AG08396 (cell line): ENCODE measurements at regions not wholly inside any gene's neighbourhood (a gene's known extent, or its start where the extent isn't known, plus 50 kb on each side); places are given as distances from the start of the nearest gene placed in this dataset.
"Not testable (repeated sequence)": the region's sequence is repeated elsewhere in the genome, so short reads cannot be mapped to it uniquely, and the experiment has no call there.

Source experiments
- DNase-seq: peaks from one replicate; pipeline ENCODE4 v3.0.0; 2012; ENCODE audit warnings: low spot score, mixed read lengths

DNA sequence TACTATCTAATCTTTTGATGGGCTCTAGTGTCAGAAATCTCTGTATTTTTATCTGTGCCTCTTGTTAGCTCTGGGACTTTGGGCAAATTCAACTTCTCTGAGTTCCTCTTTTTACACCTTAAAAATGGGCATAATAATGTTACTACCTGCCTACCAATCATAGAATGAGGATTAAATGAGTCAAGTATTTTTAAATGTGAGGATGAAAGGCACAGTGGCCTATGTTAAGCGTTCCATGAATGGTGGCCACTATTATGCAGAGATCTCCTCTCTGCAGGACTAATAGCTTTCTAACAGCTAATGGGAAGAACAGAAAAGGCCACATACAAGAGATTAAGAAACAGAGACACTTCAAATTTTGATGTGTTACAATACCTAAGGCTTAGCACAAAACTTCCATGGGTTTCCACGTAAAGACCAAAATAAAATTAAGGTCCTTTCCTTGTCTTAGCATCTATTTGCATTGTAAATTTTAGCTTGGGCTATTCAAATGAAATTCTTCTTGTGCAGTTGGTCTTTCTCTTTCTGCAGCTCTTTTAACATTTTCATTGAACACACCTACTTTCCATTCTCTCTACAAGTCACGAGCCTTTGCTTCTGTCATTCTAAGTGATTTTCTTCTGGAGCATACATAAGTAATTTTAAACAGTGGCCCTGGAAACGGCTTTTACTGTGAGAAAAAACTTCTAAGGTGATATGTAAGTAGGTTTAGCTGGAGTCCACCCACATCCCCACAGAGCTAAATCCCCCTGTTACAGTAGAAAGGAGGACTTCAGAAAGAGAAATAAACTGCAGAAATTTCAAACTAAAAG lies 117.9 kb upstream of the MED14 start:
- DNase-seq: no peak

DNA sequence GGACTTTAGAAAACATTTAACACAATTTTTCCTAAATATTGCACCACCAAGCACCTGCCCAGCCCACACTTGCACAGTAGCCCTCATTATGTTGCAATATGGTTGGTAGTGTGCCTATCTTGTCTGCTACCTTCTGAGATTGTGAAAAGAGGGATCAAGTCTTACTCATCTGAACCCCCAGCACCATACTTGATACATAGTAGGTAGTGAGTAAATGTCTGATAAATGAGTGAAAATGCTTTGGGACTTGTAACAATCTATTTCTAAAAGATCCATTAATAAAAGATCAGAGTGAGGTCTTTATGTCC lies 118.4 kb upstream of the MED14 start:
- DNase-seq: no peak

- DNase-seq: no peak
Observed at GRCh38 chrX:40854242-40854641, 118.9 kb upstream of the MED14 start.

DNA sequence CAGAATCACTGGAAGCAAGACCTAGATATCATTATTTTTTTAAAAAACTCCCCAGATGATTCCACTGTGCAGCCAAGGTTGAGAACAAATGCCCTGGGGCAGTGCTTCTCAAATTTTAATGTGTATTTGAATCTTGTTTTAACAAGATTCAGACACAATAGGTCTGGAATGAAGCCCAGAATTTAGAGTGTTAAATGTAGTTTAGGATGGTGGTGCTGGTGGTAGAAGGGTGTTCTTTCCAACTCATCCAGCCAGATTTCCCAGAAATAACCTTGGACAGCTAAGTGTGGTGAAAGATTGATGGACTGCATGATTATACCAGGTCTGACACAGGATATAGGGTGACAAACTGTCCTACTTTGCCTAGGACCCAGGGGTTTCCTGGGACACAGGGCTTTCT lies 120.1 kb upstream of the MED14 start:
- no peak for DNase-seq

DNA sequence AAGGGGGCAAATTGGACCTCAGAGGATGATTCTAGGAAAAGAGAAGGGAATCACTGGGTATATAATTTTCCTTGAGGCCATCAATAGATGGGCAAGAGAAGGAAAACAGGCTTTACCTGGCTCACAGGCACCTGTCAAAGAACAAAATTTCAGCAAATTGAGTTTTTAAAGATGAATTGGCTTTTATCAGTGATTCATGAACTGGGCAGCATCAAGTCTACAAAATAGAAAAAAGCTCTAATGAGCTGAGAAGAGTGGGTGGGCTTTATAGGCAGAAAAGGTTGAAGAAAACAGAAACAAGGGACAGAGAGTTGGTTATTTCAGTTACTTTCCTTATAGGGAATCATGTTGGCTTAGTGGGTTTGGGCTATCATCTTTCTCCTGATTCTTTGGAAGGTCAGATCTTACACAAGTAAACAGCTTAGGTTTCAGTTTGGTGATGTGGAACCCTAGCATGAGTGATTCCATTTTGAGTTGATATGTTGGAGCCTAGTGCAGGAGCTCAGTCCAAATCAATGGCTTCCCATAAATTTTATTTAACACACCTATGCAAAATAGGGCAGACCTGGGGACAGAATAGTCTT lies 120.7 kb upstream of the MED14 start:
- no peak for DNase-seq

DNA sequence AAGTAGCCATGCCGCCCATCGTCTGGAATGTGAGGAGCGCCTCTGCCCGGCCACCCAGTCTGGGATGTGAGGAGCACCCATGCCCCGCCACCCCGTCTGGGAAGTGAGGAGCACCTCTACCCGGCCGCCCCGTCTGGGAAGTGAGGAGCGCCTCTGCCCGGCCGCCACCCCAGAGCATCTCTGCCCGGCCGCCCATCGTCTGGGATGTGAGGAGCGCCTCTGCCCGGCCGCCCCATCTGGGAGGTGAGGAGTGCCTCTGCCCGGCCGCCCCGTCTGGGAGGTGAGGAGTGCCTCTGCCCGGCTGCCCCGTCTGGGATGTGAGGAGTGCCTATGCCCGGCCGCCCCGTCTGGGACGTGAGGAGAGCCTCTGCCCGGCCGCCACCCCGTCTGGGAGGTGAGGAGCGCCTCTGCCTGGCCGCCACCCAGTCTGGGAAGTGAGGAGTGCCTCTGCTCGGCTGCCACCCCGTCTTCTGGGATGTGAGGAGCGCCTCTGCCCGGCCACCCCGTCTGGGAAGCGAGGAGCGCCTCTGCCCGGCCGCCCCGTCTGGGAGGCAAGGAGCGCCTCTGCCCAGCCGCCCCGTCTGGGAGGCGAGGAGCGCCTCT lies 126.7 kb upstream of the MED14 start:
- DNase-seq: not testable (repeated sequence)

GRCh38 chrX:40863260-40863659 lies 127.9 kb upstream of the MED14 start:
- not testable (repeated sequence) for DNase-seq

DNA sequence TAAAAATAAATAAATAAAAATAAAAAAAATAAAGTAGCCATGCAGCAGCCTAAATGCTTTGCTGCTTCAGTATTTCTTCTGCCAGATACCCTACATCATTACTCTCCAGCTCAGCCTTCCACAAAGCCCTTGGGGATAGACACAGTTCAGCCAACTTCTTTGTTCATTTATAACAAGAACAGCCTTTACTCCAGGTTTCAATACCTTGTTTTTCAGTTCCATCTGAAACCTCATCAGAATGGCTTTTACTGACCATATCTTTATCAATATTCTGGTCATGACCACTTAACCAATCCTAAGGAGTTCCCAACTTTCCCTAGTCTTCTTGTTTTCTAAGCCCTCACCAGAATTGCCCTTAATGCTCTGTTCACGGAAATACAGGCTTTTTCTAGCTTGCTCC lies 128.3 kb upstream of the MED14 start:
- no peak for DNase-seq

- DNase-seq: peak; percentile 59
Observed at GRCh38 chrX:40864972-40865371, 129.6 kb upstream of the MED14 start.

- peak; percentile 17 for DNase-seq
Observed at GRCh38 chrX:40866893-40867292, 131.6 kb upstream of the MED14 start.

GRCh38 chrX:40867352-40867751 lies 132.0 kb upstream of the MED14 start:
- DNase-seq: peak; percentile 33

- no peak for DNase-seq
Observed at GRCh38 chrX:40868868-40869267, 133.5 kb upstream of the MED14 start.

DNA sequence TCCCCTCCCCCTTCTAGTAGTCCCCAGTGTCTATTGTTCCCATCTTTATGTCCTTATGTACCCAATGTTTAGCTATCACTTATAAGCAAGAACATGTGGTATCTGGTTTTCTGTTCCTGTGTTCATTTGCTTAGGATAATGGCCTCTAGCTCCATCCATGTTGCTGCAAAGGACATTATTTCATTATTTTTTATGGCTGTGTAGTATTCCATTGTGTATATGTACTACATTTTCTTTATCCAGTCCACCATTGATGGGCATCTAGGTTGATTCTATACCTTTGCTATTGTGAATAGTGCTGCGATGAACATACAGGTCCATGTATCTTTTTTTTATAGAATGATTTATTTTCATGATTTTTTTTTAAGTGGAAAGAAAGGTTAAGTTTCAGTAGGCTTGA lies 135.6 kb upstream of the MED14 start:
- not testable (repeated sequence) for DNase-seq

DNA sequence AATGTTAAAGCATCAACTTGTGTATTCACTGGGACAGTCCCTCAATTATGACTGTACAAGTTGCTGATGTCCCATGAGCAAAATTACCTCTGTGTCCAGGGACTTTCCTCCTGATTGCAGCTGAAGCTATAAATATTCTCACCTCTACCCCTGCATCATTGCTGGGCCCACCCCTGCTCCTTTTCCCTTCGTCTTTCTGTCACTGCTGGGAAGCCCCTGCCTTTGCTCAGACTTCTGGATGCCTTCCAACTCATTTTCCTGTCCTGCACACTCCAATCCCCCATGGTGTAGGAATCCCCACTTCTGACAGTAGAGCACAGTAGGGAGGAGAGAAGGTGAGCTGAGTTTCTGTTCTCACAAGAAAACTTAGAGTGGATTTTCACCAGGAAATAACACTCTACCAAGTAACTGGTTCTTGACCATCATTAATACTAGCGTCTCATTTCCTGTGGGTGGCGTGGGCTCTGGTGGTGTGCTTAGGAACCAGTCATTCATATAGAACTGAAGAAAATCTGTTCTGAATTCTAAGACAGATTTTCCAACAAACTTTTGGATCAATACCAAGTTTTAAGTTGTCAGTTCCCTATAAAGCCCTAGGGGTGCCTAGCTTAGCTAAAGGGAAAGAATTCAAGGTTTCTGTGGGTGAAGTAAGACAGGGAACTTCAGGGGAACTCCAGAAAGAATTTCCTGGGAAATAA lies 136.2 kb upstream of the MED14 start:
- no peak for DNase-seq

DNA sequence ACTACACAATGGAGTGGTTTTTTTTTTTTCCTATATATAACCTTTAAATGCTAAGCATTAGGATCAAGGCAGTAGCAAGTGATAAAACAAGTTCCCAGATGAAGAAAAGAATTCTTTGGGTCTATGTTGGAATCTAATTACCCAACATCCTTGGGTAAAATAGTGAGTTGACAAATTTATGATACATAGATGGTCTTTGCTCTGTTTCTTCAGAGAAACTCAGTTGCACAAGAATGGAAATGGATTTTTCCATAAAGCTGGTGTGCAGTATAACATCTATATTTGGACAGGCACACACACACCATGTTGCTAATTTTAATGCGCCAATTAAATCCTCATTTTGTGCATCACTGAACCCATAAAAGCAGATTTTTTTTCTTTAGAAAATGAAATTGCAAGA lies 137.0 kb upstream of the MED14 start:
- no peak for DNase-seq

DNA sequence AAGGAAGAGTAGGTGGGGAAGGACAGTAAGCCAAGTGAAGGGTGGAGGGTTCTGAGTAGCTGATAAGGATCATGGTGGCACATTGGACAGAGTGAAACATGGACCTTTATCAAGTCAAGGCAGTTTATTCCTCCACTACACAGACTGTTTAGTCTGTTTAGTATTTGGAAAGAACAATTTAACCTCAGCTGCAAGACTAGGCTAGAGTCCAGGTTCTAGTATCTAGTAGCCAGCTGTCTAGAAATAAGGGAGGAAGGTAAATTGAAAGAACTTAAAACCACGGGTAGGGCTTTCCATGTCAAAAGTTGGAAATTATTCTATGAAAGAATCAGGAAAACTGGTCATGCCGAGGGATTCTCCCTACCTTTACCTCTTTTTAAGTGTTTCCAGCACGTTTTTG lies 140.1 kb upstream of the MED14 start:
- no peak for DNase-seq

GRCh38 chrX:40877887-40878286 lies 142.5 kb upstream of the MED14 start:
- no peak for DNase-seq

DNA sequence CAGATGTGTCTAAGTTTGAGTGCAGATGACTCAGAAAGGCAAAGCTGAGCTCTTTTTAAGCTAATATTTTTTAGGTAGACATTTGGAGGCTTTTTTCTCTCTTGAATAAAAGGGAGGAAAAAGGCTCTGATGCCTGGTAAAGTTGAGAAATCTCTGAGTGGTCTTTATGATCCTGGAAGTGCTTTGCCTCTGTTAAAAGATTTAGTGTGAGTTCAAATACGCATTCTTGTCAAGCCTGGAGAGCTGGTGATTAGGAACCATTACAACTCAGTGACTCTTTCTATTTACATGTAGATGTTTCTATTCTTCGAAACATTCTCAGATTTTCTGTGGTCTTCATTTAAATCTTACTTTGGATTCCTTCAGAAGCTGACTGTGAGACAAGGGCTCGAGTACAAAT lies 143.4 kb upstream of the MED14 start:
- DNase-seq: no peak

DNA sequence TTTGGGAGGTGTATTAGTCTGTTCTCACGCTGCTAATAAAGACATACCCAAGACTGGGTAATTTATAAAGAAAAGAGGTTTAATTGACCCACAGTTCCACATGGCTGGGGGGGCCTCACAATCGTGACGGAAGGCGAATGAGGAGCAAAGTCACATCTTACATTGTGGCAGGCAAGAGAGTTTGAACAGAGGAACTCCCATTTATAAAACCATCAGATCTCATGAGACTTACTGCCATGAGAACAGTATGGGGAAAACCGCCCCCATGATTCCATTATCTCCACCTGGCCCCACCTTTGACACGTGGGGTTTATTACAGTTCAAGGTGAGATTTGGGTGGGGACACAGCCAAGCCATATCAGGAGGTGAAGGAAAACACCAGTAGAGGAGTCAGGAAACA lies 143.8 kb upstream of the MED14 start:
- DNase-seq: not testable (repeated sequence)

GRCh38 chrX:40880712-40881111 lies 145.4 kb upstream of the MED14 start:
- no peak for DNase-seq

- no peak for DNase-seq
Observed at GRCh38 chrX:40883021-40883619, 147.8 kb upstream of the MED14 start.

DNA sequence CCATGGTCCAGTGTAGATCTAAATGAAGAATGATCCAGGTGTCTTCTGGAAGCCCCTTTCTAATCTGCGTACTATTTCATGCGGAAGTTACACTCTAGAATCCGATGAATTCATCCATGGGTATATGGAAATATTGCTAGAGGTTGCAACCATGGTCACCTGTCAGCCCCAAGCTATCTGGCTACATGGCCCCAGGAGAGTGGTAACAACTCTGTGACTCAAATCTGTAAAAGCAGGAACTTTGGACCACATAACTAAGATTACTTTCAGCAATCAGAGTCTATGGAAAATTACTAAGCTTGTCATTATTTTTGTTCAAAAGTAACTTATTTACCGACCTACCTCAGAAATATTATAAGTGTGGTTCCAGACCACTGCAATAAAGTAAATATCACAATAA lies 150.6 kb upstream of the MED14 start:
- no peak for DNase-seq

DNA sequence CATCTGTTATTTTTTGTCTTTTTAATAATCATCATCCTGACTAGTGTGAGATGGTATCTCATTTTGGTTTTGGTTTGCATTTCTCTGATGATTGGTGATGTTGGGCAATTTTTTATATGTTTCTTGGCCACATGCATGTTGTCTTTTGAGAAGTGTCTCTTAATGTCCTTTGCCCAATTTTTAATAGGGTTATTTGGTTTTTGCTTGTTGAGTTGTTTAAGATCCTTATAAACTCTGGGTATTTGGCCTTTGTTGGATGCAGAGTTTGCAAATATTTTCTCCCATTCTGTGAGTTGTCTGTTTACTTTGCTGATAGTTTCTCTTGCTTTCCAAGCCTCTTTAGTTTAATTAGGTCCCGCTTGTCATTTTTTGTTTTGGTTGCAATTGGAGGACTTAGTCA lies 152.1 kb upstream of the MED14 start:
- DNase-seq: no peak
